Suprapubic skin (tissue), 4 donors: ENCODE measurements at regions not wholly inside any gene's neighbourhood (a gene's known extent, or its start where the extent isn't known, plus 50 kb on each side); places are given as distances from the start of the nearest gene placed in this dataset.

ENCODE experiments used
- POLR2A ChIP-seq, 2 donors: fragments of 450-650 bp; IDR thresholded peaks; one replicate each; pipeline ENCODE4 v1.6.1; 2017; ENCODE audit warnings: antibody characterized with exemption in 2 of 2, mild to moderate bottlenecking in 2 of 2, moderate library complexity in 2 of 2
- POLR2AphosphoS5 ChIP-seq, 3 donors: sonication (generic); formaldehyde crosslinking; IDR thresholded peaks; one replicate each; pipeline ENCODE4 v1.6.1; 2017; ENCODE audit warnings: antibody characterized with exemption in 3 of 3
- TF ChIP-seq, protein P1 (sequence below), 2 donors: fragments of 200-600 bp in 1 of 2; fragments of 450-650 bp in 1 of 2; sonication (generic) in 1 of 2; IDR thresholded peaks; one replicate each; pipeline ENCODE4 v1.5.1; 2016 to 2019; ENCODE audit warnings: antibody characterized with exemption in 2 of 2, mild to moderate bottlenecking in 1 of 2, moderate library complexity in 1 of 2

- TF ChIP-seq, protein P1, sequence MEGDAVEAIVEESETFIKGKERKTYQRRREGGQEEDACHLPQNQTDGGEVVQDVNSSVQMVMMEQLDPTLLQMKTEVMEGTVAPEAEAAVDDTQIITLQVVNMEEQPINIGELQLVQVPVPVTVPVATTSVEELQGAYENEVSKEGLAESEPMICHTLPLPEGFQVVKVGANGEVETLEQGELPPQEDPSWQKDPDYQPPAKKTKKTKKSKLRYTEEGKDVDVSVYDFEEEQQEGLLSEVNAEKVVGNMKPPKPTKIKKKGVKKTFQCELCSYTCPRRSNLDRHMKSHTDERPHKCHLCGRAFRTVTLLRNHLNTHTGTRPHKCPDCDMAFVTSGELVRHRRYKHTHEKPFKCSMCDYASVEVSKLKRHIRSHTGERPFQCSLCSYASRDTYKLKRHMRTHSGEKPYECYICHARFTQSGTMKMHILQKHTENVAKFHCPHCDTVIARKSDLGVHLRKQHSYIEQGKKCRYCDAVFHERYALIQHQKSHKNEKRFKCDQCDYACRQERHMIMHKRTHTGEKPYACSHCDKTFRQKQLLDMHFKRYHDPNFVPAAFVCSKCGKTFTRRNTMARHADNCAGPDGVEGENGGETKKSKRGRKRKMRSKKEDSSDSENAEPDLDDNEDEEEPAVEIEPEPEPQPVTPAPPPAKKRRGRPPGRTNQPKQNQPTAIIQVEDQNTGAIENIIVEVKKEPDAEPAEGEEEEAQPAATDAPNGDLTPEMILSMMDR (IDR thresholded peaks at IDR 0.05): no peak
- TF ChIP-seq POLR2AphosphoS5 (IDR thresholded peaks at IDR 0.05) (no peak), POLR2A (IDR thresholded peaks at IDR 0.05) (no peak)
Measured at GRCh38 chr9:74321396-74321795, 175.7 kb upstream of the RORB start.
